GM12891 (cell line): ENCODE measurements at regions not wholly inside any gene's neighbourhood (a gene's known extent, or its start where the extent isn't known, plus 50 kb on each side); places are given as distances from the start of the nearest gene placed in this dataset.

Experiments
- POLR2A ChIP-seq: IDR thresholded peaks from 2 replicates; pipeline ENCODE4 v1.6.1; 2011; ENCODE audit warnings: low read depth, low read length, control low read depth
- POLR2AphosphoS5 ChIP-seq: IDR thresholded peaks from 2 replicates; pipeline ENCODE4 v1.6.1; 2011; ENCODE audit warnings: low read depth, low read length, control low read depth
- POU2F2 ChIP-seq: IDR thresholded peaks from 2 replicates; pipeline ENCODE4 v1.6.1; 2011; ENCODE audit warnings: low read depth, mild to moderate bottlenecking, control low read depth, low read length, moderate library complexity
- SPI1 ChIP-seq: IDR thresholded peaks from 2 replicates; pipeline ENCODE4 v1.6.1; 2011; ENCODE audit warnings: low read depth, low read length, control low read depth
- TAF1 ChIP-seq: IDR thresholded peaks from 2 replicates; pipeline ENCODE4 v1.6.1; 2011; ENCODE audit warnings: low read depth, low read length, control low read depth

- TF ChIP-seq SPI1 (no peak), POLR2A (no peak), POLR2AphosphoS5 (no peak), TAF1 (no peak), POU2F2 (no peak)
Observed at GRCh38 chr7:135858379-135858778, 109.8 kb upstream of the FAM180A start.
